Type B pancreatic cell (in vitro differentiated cells): ENCODE measurements at regions not wholly inside any gene's neighbourhood (a gene's known extent, or its start where the extent isn't known, plus 50 kb on each side); places are given as distances from the start of the nearest gene placed in this dataset.
"Not testable (repeated sequence)": the region's sequence is repeated elsewhere in the genome, so short reads cannot be mapped to it uniquely, and the experiment has no call there.

ENCODE experiments used
- DNase-seq: peaks from one replicate; pipeline ENCODE4 v3.0.0; 2021; ENCODE audit warnings: mixed read lengths; ENCODE audit not compliant: unreplicated experiment; ENCODE audit errors: extremely low spot score
- H3K27ac Mint-ChIP-seq: 2 replicates; pipeline ENCODE4 v1.8.0; 2021; ENCODE audit warnings: mild to moderate bottlenecking, mixed read lengths
- H3K27me3 Mint-ChIP-seq: 2 replicates; pipeline ENCODE4 v1.8.0; 2021; ENCODE audit warnings: mixed read lengths
- H3K36me3 Mint-ChIP-seq: 2 replicates; pipeline ENCODE4 v1.8.0; 2021; ENCODE audit warnings: mixed read lengths
- H3K4me1 Mint-ChIP-seq: one replicate; pipeline ENCODE4 v1.8.0; 2021; ENCODE audit warnings: mixed read lengths; ENCODE audit not compliant: unreplicated experiment
- H3K4me3 Mint-ChIP-seq: 2 replicates; pipeline ENCODE4 v1.8.0; 2021; ENCODE audit warnings: mild to moderate bottlenecking, mixed read lengths
- H3K9me3 Mint-ChIP-seq: 2 replicates; pipeline ENCODE4 v1.8.0; 2021; ENCODE audit warnings: mixed read lengths
- TF ChIP-seq, protein P1 (sequence below): fragments of 200-600 bp; sonication (generic); conservative IDR thresholded peaks from 2 replicates; pipeline ENCODE4 v1.5.0; 2021; ENCODE audit warnings: antibody characterized with exemption, mild to moderate bottlenecking

DNA sequence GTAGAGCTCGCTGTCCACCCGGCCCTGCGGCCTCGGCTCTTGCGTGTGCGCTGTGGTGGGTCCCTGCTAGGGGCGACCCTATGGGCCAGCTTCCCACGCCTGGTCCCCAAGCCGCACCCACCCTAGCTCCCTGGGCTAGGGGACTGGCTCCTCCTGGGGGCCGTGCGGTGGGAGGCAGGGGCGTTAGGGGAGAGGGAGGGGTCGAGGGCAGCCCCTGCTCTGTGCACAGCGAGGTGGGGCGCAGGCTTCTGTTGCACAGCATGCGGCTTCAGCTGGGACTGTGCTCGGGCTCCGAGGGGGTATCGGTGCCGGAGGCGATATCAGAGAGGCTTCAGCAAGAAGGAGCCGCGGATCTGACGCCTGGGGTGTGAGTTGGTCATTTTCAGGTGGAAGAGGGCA lies 86.1 kb downstream of the ALG10 start:
- Mint-ChIP-seq H3K27me3 (no peaks in the 10 kb centered on the region), H3K4me1 (no peaks in the 10 kb centered on the region), H3K36me3 (no peaks in the 10 kb centered on the region), H3K4me3 (no peak overlapping the region), H3K9me3 (peaks cover 10% of the 10 kb centered on the region), H3K27ac (no peak overlapping the region)
- TF ChIP-seq, protein P1, sequence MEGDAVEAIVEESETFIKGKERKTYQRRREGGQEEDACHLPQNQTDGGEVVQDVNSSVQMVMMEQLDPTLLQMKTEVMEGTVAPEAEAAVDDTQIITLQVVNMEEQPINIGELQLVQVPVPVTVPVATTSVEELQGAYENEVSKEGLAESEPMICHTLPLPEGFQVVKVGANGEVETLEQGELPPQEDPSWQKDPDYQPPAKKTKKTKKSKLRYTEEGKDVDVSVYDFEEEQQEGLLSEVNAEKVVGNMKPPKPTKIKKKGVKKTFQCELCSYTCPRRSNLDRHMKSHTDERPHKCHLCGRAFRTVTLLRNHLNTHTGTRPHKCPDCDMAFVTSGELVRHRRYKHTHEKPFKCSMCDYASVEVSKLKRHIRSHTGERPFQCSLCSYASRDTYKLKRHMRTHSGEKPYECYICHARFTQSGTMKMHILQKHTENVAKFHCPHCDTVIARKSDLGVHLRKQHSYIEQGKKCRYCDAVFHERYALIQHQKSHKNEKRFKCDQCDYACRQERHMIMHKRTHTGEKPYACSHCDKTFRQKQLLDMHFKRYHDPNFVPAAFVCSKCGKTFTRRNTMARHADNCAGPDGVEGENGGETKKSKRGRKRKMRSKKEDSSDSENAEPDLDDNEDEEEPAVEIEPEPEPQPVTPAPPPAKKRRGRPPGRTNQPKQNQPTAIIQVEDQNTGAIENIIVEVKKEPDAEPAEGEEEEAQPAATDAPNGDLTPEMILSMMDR: no peak
- no peak for DNase-seq

DNA sequence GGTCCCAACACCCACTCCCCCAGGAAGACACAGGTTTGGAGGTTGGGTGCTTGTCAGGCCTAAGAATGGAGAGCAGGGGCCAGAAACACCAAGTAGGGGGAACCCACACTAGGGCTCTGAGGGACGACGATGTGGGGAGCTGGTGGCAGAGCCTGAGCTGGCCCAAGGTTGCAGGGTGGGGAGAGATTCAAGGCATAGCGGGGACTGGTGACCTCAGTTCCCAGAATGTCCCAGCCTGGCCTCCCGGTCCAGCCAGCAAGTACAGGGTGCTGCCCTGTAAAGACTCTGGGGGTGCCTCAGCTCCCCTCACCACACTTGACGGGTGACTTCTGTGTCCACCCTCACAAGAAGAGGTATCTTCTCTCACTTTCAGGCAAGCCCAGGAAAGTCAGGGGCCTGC lies 86.7 kb downstream of the ALG10 start:
- Mint-ChIP-seq H3K4me1 (no peaks in the 10 kb centered on the region), H3K9me3 (peaks cover 10% of the 10 kb centered on the region), H3K4me3 (no peak overlapping the region), H3K27ac (no peak overlapping the region), H3K36me3 (no peaks in the 10 kb centered on the region), H3K27me3 (no peaks in the 10 kb centered on the region)
- TF ChIP-seq, protein P1: no peak
- DNase-seq: no peak

DNA sequence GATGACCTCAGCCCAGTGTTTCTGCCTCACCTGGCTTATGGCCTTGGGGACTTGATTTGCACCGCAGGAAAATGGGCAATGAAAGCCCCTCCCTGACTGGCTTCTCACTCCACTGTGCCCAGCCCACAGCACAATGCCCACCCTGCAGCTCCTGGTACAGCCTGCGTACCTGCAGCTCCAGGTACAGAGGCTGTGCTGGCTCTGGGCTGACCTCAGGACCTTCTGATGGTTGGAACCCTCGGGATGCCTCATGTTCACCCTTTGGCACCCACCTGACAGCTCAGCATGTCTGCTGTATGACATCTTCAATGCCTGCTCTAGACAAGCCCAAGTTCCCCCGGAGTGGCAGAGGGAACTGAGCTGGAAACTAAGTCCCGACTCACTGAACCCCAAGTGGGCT lies 87.1 kb downstream of the ALG10 start:
- TF ChIP-seq, protein P1: no peak
- DNase-seq: no peak
- Mint-ChIP-seq H3K4me1 (no peaks in the 10 kb centered on the region), H3K9me3 (peaks cover 10% of the 10 kb centered on the region), H3K36me3 (no peaks in the 10 kb centered on the region), H3K27me3 (no peaks in the 10 kb centered on the region), H3K4me3 (no peak overlapping the region), H3K27ac (no peak overlapping the region)

DNA sequence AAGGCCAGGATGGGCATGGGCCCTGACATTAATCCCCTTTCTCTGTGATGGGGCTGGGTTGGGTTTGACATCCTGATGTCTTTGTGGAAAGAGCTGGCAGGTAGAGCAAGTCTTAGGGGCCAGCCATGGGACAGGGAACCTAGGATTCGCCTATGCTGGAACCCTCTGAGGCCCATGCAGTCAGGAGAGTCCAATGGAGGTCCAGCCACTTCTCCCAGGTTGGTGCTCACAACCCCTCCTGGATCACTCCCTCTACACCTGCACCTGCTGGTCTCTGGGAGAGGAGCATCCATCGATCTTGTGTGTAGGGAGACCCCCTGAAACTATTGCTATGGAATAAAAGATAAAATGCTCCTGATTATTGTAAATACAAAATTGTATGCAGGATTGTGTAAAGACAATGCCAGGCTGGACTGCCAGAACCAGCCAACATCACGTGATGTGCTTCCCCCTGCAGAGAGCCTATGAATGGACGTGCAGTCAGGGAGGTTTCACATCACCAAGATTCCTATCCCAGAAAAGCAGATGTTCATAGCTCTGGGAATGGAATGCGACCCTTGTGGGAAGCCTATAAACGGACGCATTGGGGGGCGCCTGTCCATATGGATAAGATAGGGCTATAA lies 87.7 kb downstream of the ALG10 start:
- H3K27ac Mint-ChIP-seq, H3K27me3 Mint-ChIP-seq, H3K9me3 Mint-ChIP-seq, DNase-seq, H3K4me1 Mint-ChIP-seq, H3K4me3 Mint-ChIP-seq, H3K36me3 Mint-ChIP-seq: not testable (repeated sequence)

DNA sequence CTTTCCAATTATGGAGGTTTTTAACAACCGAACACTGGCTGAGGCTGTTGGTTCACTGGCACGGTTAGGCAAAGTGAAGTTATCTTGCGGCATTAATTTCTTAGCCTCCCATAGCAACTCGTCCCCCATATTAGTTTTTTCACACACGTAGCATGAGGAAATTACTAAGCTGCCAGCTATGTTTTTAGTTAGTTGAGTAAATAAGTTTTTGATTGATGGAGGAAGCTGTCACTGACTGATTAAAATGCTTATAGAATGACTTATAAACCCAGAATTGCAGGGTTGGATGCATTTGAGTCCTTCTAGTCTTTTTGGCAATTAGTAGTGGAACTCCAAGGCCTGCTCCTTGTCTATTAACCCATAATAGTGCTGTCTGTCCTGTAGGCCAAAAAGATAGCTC lies 97.1 kb downstream of the ALG10 start:
- peaks cover 20% of the 10 kb centered on the region for H3K9me3 Mint-ChIP-seq
- H3K4me3 Mint-ChIP-seq: no peak overlapping the region
- peaks cover 5% of the 10 kb centered on the region for H3K36me3 Mint-ChIP-seq
- no peak overlapping the region for H3K27ac Mint-ChIP-seq
- no peaks in the 10 kb centered on the region for H3K27me3 Mint-ChIP-seq
- no peaks in the 10 kb centered on the region for H3K4me1 Mint-ChIP-seq
- TF ChIP-seq, protein P1: no peak
- DNase-seq: no peak

DNA sequence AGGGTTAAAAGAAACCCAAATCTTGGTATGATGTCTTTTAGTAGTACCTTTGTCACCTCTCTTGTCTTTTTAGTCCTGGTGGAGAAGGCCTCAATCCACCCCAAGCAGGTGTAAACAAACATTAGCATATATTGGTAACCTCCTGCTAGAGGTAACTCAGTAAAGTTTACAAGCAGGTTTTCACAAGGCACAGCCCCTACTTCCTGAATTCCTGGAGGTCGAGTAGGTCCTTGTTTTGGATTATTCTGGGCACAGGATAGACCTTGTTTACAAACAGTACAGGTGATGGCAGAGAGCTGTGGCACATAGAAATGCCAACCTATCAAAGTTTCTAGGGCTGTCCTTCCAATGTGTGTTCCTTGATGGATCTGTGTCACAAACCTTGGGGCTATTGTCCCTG lies 99.1 kb downstream of the ALG10 start:
- H3K4me3 Mint-ChIP-seq: no peak overlapping the region
- peaks cover 5% of the 10 kb centered on the region for H3K36me3 Mint-ChIP-seq
- H3K9me3 Mint-ChIP-seq: peaks cover 11% of the 10 kb centered on the region
- TF ChIP-seq, protein P1: no peak
- no peaks in the 10 kb centered on the region for H3K4me1 Mint-ChIP-seq
- no peak for DNase-seq
- H3K27me3 Mint-ChIP-seq: no peaks in the 10 kb centered on the region
- no peak overlapping the region for H3K27ac Mint-ChIP-seq
